ENCODE measurements at regions not wholly inside any gene's neighbourhood (a gene's known extent, or its start where the extent isn't known, plus 50 kb on each side); places are given as distances from the start of the nearest gene placed in this dataset.

GRCh38 chr13:39970177-39970846, 314.9 kb downstream of the COG6 start:
- Mint-ChIP-seq H3K9me3 (peaks cover 4% of the 10 kb centered on the region), H3K27me3 (peaks cover 15% of the 10 kb centered on the region), H3K4me3 (no peak overlapping the region), H3K36me3 (ENCODE audit: low read depth) (no peaks in the 10 kb centered on the region), H3K27ac (no peak overlapping the region), H3K4me1 (peaks cover 10% of the 10 kb centered on the region)
- ATAC-seq (replicated peaks), result no peak

GRCh38 chr13:39971526-39971925, 316.1 kb downstream of the COG6 start:
- Mint-ChIP-seq H3K4me1 (peaks cover 10% of the 10 kb centered on the region), H3K27ac (no peak overlapping the region), H3K27me3 (peaks cover 14% of the 10 kb centered on the region), H3K9me3 (peaks cover 4% of the 10 kb centered on the region), H3K4me3 (no peak overlapping the region), H3K36me3 (ENCODE audit: low read depth) (no peaks in the 10 kb centered on the region)
- no peak for ATAC-seq (replicated peaks)

GRCh38 chr13:39976481-39976880, 321.0 kb downstream of the COG6 start:
- H3K9me3 Mint-ChIP-seq, result no peaks in the 10 kb centered on the region
- peaks cover 4% of the 10 kb centered on the region for H3K27me3 Mint-ChIP-seq
- no peak overlapping the region for H3K4me3 Mint-ChIP-seq
- no peak for ATAC-seq (replicated peaks)
- H3K36me3 Mint-ChIP-seq (ENCODE audit: low read depth), result no peaks in the 10 kb centered on the region
- H3K27ac Mint-ChIP-seq, result no peak overlapping the region
- peaks cover 6% of the 10 kb centered on the region for H3K4me1 Mint-ChIP-seq

- no peak overlapping the region for H3K27ac Mint-ChIP-seq
- peaks cover 4% of the 10 kb centered on the region for H3K27me3 Mint-ChIP-seq
- no peaks in the 10 kb centered on the region for H3K9me3 Mint-ChIP-seq
These were observed 325.6 kb downstream of the COG6 start for GRCh38 chr13:39981056-39981455.

GRCh38 chr13:39982745-39983144, 327.3 kb downstream of the COG6 start:
- no peak for ATAC-seq (replicated peaks)
- Mint-ChIP-seq H3K36me3 (ENCODE audit: low read depth) (no peaks in the 10 kb centered on the region), H3K27me3 (peaks cover 4% of the 10 kb centered on the region), H3K4me3 (no peak overlapping the region), H3K4me1 (no peaks in the 10 kb centered on the region), H3K9me3 (no peaks in the 10 kb centered on the region), H3K27ac (no peak overlapping the region)

More at GRCh38 chr13:39981056-39981455, 325.6 kb downstream of the COG6 start:
- no peak overlapping the region for H3K4me3 Mint-ChIP-seq
- no peaks in the 10 kb centered on the region for H3K4me1 Mint-ChIP-seq
- ATAC-seq (replicated peaks), result no peak
- H3K36me3 Mint-ChIP-seq (ENCODE audit: low read depth), result no peaks in the 10 kb centered on the region

GRCh38 chr13:39985071-39985470, 329.6 kb downstream of the COG6 start:
- Mint-ChIP-seq H3K27ac (no peak overlapping the region), H3K4me3 (no peak overlapping the region), H3K36me3 (ENCODE audit: low read depth) (no peaks in the 10 kb centered on the region), H3K9me3 (no peaks in the 10 kb centered on the region), H3K4me1 (no peaks in the 10 kb centered on the region), H3K27me3 (peaks cover 4% of the 10 kb centered on the region)
- no peak for ATAC-seq (replicated peaks)

GRCh38 chr13:39988351-39988750, 332.9 kb downstream of the COG6 start:
- H3K4me1 Mint-ChIP-seq, result no peaks in the 10 kb centered on the region

GRCh38 chr13:39998166-39998565, 342.7 kb downstream of the COG6 start:
- H3K4me1 Mint-ChIP-seq, result peaks cover 16% of the 10 kb centered on the region
- H3K27ac Mint-ChIP-seq, result no peak overlapping the region
- no peaks in the 10 kb centered on the region for H3K36me3 Mint-ChIP-seq (ENCODE audit: low read depth)
- peak; percentile 93 for ATAC-seq (replicated peaks)
- H3K27me3 Mint-ChIP-seq, result no peaks in the 10 kb centered on the region
- peak overlapping the region; percentile 47 for H3K4me3 Mint-ChIP-seq
- H3K9me3 Mint-ChIP-seq, result no peaks in the 10 kb centered on the region

More at GRCh38 chr13:39988351-39988750, 332.9 kb downstream of the COG6 start:
- no peaks in the 10 kb centered on the region for H3K36me3 Mint-ChIP-seq (ENCODE audit: low read depth)
- H3K27me3 Mint-ChIP-seq, result no peaks in the 10 kb centered on the region
- no peak overlapping the region for H3K27ac Mint-ChIP-seq
- no peak for ATAC-seq (replicated peaks)
- H3K9me3 Mint-ChIP-seq, result no peaks in the 10 kb centered on the region
- no peak overlapping the region for H3K4me3 Mint-ChIP-seq

GRCh38 chr13:40002016-40002415, 346.6 kb downstream of the COG6 start:
- no peaks in the 10 kb centered on the region for H3K9me3 Mint-ChIP-seq
- no peak for ATAC-seq (replicated peaks)

GRCh38 chr13:40013554-40013953, 358.1 kb downstream of the COG6 start:
- no peaks in the 10 kb centered on the region for H3K36me3 Mint-ChIP-seq (ENCODE audit: low read depth)
- no peak overlapping the region for H3K27ac Mint-ChIP-seq
- no peaks in the 10 kb centered on the region for H3K9me3 Mint-ChIP-seq
- no peak for ATAC-seq (replicated peaks)
- no peaks in the 10 kb centered on the region for H3K27me3 Mint-ChIP-seq
- no peak overlapping the region for H3K4me3 Mint-ChIP-seq
- no peaks in the 10 kb centered on the region for H3K4me1 Mint-ChIP-seq

More at GRCh38 chr13:40002016-40002415, 346.6 kb downstream of the COG6 start:
- H3K27ac Mint-ChIP-seq, result no peak overlapping the region
- H3K4me3 Mint-ChIP-seq, result no peak overlapping the region
- H3K36me3 Mint-ChIP-seq (ENCODE audit: low read depth), result no peaks in the 10 kb centered on the region
- H3K27me3 Mint-ChIP-seq, result no peaks in the 10 kb centered on the region
- H3K4me1 Mint-ChIP-seq, result peaks cover 16% of the 10 kb centered on the region

- H3K9me3 Mint-ChIP-seq, result no peaks in the 10 kb centered on the region
- no peak for ATAC-seq (replicated peaks)
- no peaks in the 10 kb centered on the region for H3K36me3 Mint-ChIP-seq (ENCODE audit: low read depth)
- H3K4me1 Mint-ChIP-seq, result no peaks in the 10 kb centered on the region
- H3K27me3 Mint-ChIP-seq, result no peaks in the 10 kb centered on the region
- no peak overlapping the region for H3K27ac Mint-ChIP-seq
- no peak overlapping the region for H3K4me3 Mint-ChIP-seq
These were observed 361.6 kb downstream of the COG6 start for GRCh38 chr13:40016953-40017660.

GRCh38 chr13:40017662-40018262, 362.3 kb downstream of the COG6 start:
- Mint-ChIP-seq H3K27me3 (no peaks in the 10 kb centered on the region), H3K36me3 (ENCODE audit: low read depth) (no peaks in the 10 kb centered on the region), H3K4me3 (no peak overlapping the region), H3K9me3 (no peaks in the 10 kb centered on the region), H3K27ac (no peak overlapping the region), H3K4me1 (no peaks in the 10 kb centered on the region)
- ATAC-seq (replicated peaks), result no peak

GRCh38 chr13:40023595-40024203, 368.2 kb downstream of the COG6 start:
- Mint-ChIP-seq H3K4me1 (peaks cover 26% of the 10 kb centered on the region), H3K4me3 (no peak overlapping the region), H3K36me3 (ENCODE audit: low read depth) (no peaks in the 10 kb centered on the region), H3K9me3 (no peaks in the 10 kb centered on the region), H3K27ac (no peak overlapping the region), H3K27me3 (no peaks in the 10 kb centered on the region)
- no peak for ATAC-seq (replicated peaks)

GRCh38 chr13:40024204-40024966, 368.9 kb downstream of the COG6 start:
- ATAC-seq (replicated peaks), result no peak
- Mint-ChIP-seq H3K4me3 (peak overlapping the region; percentile 19), H3K9me3 (no peaks in the 10 kb centered on the region), H3K27ac (no peak overlapping the region), H3K27me3 (no peaks in the 10 kb centered on the region), H3K36me3 (ENCODE audit: low read depth) (no peaks in the 10 kb centered on the region), H3K4me1 (peaks cover 30% of the 10 kb centered on the region)
